ENCODE measurements at regions not wholly inside any gene's neighbourhood (a gene's known extent, or its start where the extent isn't known, plus 50 kb on each side); places are given as distances from the start of the nearest gene placed in this dataset.

DNA sequence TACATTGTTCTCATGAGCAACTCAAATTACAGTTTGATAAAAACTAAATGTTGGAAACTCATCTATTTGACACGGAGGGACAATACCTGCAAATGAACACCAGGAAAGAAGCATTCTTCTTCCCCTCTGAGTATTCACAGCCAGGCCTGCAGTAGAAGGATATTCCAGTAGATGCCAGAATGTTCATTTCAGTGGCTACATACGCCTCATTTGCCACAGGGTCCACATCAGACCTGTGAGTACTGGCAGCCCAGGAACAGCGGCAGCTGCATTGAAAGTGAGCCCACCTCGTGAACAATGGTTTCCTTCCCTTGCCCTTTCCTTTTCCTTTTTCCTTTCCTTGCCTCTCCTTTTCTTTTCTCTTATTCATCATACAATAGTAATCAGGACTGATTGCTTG, 81.1 kb upstream of the NEIL3 start:
- TF ChIP-seq, protein P1, sequence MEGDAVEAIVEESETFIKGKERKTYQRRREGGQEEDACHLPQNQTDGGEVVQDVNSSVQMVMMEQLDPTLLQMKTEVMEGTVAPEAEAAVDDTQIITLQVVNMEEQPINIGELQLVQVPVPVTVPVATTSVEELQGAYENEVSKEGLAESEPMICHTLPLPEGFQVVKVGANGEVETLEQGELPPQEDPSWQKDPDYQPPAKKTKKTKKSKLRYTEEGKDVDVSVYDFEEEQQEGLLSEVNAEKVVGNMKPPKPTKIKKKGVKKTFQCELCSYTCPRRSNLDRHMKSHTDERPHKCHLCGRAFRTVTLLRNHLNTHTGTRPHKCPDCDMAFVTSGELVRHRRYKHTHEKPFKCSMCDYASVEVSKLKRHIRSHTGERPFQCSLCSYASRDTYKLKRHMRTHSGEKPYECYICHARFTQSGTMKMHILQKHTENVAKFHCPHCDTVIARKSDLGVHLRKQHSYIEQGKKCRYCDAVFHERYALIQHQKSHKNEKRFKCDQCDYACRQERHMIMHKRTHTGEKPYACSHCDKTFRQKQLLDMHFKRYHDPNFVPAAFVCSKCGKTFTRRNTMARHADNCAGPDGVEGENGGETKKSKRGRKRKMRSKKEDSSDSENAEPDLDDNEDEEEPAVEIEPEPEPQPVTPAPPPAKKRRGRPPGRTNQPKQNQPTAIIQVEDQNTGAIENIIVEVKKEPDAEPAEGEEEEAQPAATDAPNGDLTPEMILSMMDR (IDR thresholded peaks at IDR 0.05) = no peak
- TF ChIP-seq POLR2AphosphoS5 (IDR thresholded peaks at IDR 0.05) (no peak), EP300 (IDR thresholded peaks at IDR 0.05) (no peak)
